SU-DHL-6 (cell line): ENCODE measurements at regions not wholly inside any gene's neighbourhood (a gene's known extent, or its start where the extent isn't known, plus 50 kb on each side); places are given as distances from the start of the nearest gene placed in this dataset.

Source experiments
- EZH2phosphoT487 ChIP-seq: fragments of 200-600 bp; sonication (generic), shearing (Covaris generic); conservative IDR thresholded peaks from 2 replicates; pipeline ENCODE4 v1.6.1; 2018; ENCODE audit warnings: mild to moderate bottlenecking, antibody characterized with exemption, low read length, moderate library complexity, mixed read lengths
- TF ChIP-seq, protein P1 (sequence below): fragments of 200-600 bp; sonication (generic); IDR thresholded peaks from one replicate; pipeline ENCODE4 v1.5.1; 2017; ENCODE audit warnings: antibody characterized with exemption, mild to moderate bottlenecking, low read length, moderate library complexity; ENCODE audit not compliant: insufficient read depth, poor library complexity, severe bottlenecking

DNA sequence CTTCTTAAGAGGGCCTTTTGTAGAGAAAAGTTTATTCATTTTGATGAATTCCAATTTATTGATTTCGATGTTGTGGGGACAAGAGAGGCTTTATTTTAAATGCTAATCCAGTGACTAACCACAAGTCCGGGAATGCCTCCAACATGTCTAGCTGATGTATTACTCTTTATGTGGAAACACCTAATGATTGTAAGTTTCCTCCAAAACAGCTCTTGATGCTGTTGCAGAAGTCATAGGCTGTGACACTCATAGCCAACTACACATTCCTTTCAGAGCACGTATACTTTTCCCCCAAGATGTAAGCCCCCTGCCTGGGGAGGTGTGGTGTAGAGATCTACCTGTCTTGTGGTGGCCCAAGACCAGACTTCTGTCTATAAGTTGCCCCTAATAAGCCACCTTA, 61.3 kb upstream of the RNF24 start:
- TF ChIP-seq, protein P1, sequence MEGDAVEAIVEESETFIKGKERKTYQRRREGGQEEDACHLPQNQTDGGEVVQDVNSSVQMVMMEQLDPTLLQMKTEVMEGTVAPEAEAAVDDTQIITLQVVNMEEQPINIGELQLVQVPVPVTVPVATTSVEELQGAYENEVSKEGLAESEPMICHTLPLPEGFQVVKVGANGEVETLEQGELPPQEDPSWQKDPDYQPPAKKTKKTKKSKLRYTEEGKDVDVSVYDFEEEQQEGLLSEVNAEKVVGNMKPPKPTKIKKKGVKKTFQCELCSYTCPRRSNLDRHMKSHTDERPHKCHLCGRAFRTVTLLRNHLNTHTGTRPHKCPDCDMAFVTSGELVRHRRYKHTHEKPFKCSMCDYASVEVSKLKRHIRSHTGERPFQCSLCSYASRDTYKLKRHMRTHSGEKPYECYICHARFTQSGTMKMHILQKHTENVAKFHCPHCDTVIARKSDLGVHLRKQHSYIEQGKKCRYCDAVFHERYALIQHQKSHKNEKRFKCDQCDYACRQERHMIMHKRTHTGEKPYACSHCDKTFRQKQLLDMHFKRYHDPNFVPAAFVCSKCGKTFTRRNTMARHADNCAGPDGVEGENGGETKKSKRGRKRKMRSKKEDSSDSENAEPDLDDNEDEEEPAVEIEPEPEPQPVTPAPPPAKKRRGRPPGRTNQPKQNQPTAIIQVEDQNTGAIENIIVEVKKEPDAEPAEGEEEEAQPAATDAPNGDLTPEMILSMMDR: no peak
- TF ChIP-seq EZH2phosphoT487: no peak
